HepG2 (cell line): ENCODE measurements at regions not wholly inside any gene's neighbourhood (a gene's known extent, or its start where the extent isn't known, plus 50 kb on each side); places are given as distances from the start of the nearest gene placed in this dataset.

ENCODE experiments used
- EZH2 ChIP-seq: conservative IDR thresholded peaks from 2 replicates; pipeline ENCODE4 v1.6.1; 2012; ENCODE audit warnings: mild to moderate bottlenecking, low read depth, low read length, moderate library complexity
- HBP1 ChIP-seq: IDR thresholded peaks from 2 replicates; pipeline ENCODE4 v1.6.1; 2016; ENCODE audit warnings: low read depth, control low read depth
- RNF219 ChIP-seq: sonication (generic); formaldehyde crosslinking; IDR thresholded peaks from 2 replicates; pipeline ENCODE4 v1.5.0; 2020; ENCODE audit warnings: mild to moderate bottlenecking, missing genetic modification reagents
- TFAP4 ChIP-seq: sonication (generic); IDR thresholded peaks from 2 replicates; pipeline ENCODE4 v1.6.1; 2016; ENCODE audit warnings: low read depth, borderline replicate concordance
- YY1 ChIP-seq: IDR thresholded peaks from 2 replicates; pipeline ENCODE4 v1.6.1; 2011; ENCODE audit warnings: low read length, low read depth, moderate library complexity, mild to moderate bottlenecking; ENCODE audit not compliant: insufficient read depth, insufficient replicate concordance

GRCh38 chr10:43759216-43759615 is 110.5 kb upstream of the ZNF32 start:
- no peak for TF ChIP-seq YY1
- TF ChIP-seq EZH2: no peak
- no peak for TF ChIP-seq RNF219 (CRISPR knock-in tag)
- TF ChIP-seq HBP1 (CRISPR knock-in tag): no peak
- TF ChIP-seq TFAP4: no peak
